Fibroblast of skin of right biceps (primary cell): ENCODE measurements at regions not wholly inside any gene's neighbourhood (a gene's known extent, or its start where the extent isn't known, plus 50 kb on each side); places are given as distances from the start of the nearest gene placed in this dataset.

Experiments used
- DNase-seq: peaks from one replicate; pipeline ENCODE4 v3.0.0-alpha.2; 2013

DNA sequence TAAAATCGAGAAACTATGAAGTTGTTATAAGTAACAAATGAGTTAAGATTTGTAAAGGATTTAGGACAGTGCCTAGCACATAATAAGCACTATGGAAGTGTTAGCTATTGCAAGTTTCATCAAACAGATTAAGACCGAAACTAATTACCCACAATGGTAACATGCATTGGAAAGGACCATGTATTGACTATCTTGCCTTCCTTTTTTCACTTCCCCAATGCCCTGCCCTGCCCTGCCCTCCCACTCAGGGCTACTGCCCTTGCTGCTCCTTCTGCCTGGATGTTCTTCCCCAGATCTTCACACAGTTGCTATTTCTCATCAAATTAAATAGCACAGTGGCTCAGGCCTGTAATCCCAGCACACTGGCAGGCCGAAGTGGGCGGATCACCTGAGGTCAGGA lies 202.1 kb upstream of the PSMD7 start:
- DNase-seq = no peak

GRCh38 chr16:74092336-74092735 lies 204.3 kb upstream of the PSMD7 start:
- DNase-seq = no peak

- no peak for DNase-seq
These were observed 205.7 kb upstream of the PSMD7 start for GRCh38 chr16:74090871-74091270.

DNA sequence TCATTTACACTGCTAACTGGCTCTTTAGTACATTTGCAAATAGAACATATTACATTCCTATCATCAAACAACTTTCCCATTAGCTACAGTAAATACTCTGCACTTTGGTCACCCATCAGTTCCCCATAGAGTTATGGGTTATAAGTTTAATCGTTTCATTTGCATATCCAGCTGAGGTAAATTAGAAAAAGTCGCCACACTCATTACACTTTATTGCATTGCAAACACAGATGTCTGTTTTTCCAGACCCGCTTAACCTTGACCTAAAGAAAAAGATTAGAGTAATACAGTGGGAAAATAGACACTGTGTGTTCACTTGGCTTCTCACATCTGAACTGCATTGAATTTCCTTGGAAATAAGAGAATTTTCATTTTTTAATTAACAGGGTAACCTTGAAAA lies 213.1 kb upstream of the PSMD7 start:
- DNase-seq = no peak

- DNase-seq = no peak
These were observed 216.3 kb upstream of the PSMD7 start for GRCh38 chr16:74080311-74080710.

DNA sequence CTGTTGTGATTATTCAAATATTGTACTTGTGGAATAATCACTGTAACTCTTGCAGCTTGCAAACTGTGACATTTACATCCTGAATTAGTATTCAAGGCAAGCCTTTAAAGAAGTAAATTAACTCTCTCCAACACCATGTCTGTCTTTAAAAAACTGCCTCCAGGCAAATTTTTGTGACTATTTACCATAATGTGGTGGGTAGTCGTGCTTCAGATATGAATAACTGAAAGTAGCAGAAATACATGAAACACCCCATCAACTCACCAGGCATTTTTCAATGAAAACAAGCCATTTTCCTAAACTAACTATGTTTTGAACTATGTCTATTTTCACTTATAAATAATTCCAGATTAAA lies 217.4 kb upstream of the PSMD7 start:
- DNase-seq = no peak

GRCh38 chr16:74078511-74079231 lies 217.9 kb upstream of the PSMD7 start:
- no peak for DNase-seq

GRCh38 chr16:74076568-74076967 lies 220.0 kb upstream of the PSMD7 start:
- DNase-seq = no peak

DNA sequence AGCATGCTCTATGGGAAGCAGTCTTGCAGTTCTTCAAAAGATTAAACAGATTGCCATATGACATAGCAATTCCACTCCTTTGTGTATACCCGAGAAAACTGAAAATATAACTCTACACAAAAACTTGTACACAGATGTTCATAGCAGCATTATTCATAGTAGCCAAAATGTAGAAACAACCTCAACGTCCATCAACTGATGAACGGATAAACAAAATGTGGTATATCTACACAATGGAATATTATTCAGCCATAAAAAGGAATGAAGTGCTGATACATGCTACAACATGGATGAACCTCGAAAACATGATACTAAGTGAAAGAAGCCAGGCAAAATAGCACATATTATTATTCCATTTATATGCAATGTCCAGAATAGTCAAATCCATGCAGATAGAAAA lies 221.2 kb upstream of the PSMD7 start:
- no peak for DNase-seq

- peak; percentile 51 for DNase-seq
These were observed 223.2 kb upstream of the PSMD7 start for GRCh38 chr16:74073456-74073855.

DNA sequence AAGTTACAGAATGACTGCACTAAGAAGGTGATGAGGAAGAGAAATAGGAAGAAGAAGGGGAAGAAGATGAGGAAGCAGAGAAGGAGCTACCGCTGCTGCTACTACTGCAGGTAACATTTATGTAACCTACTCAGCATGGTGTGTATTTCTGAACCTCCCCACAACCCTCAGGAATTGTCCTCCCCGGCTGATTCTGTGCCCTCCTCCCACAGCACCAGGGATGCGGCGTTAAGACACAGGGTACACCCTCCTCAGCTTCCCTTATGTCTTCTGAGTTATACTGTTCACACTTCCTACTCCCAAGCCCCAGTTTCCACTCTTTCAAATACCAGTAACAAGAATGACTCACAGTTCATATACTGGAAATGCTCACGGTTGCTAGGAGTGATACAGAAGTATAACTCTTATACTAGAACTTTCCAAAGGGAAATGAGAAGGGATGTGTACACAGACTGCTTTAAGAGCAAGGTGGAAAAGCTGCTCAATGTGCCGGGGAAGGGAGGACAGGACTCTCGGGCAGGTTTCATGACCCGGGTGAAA lies 224.5 kb upstream of the PSMD7 start:
- DNase-seq = no peak

GRCh38 chr16:74070237-74070636 lies 226.4 kb upstream of the PSMD7 start:
- no peak for DNase-seq

- peak; percentile 17 for DNase-seq
These were observed 232.4 kb upstream of the PSMD7 start for GRCh38 chr16:74064120-74064735.

GRCh38 chr16:74053826-74054225 lies 242.8 kb upstream of the PSMD7 start:
- no peak for DNase-seq

- no peak for DNase-seq
These were observed 243.3 kb upstream of the PSMD7 start for GRCh38 chr16:74053312-74053711.

DNA sequence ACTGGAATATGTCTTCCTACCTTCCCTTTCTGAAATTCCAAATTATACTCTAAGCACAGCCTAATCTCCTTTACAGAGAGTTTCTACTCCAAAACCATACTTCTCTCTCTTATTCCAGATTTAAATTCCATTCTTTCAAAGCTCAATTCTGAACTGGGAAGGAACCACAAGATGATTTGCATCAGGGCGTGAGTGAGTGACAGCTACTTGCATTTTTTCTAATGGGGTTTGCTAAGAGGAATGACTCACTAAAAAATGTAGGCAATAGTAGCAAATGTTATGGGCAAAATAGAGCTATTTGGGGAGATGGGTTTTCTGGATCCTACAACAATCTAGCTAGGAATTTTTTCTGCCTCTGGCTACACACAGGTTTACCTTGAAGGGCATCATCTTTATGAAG lies 244.6 kb upstream of the PSMD7 start:
- DNase-seq = peak; percentile 9

DNA sequence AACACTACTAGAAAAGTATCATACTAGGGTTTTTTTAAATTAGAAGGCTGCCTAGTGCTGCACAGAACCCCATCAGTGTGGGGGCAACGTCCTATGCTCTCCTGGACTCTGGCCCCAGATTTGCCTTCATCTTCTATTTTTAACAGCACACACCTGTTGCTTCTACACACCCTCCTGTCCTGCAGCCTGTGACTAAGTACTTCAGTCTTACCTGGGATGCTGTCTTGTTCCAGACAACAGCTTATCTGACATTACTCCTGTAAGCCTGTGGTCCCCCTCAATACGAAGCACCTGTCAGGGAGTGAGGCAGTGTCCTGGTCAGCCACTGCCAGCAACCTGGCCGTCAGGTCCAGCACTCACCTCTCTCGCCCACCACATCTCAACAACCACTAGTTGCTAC lies 247.6 kb upstream of the PSMD7 start:
- DNase-seq = no peak

DNA sequence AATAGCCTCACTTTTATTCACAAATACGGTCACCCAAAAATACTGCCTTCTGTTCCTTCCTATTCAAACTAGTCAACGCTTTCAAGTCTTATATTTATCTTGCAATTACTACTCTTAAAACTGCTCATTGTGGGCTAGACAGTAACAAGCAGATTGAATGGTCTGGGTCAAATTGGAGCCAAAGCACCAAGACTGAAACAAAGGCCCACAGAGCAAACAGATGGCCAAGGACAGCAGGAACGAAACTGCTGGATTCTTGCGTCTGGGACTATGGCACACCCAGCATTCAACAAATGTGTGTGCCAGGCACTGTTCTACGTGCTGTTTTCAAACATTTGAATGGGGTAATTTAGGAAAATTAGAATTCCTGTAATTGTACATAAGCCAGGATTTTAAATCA lies 250.1 kb upstream of the PSMD7 start:
- no peak for DNase-seq

- no peak for DNase-seq
These were observed 251.1 kb upstream of the PSMD7 start for GRCh38 chr16:74045513-74045912.

DNA sequence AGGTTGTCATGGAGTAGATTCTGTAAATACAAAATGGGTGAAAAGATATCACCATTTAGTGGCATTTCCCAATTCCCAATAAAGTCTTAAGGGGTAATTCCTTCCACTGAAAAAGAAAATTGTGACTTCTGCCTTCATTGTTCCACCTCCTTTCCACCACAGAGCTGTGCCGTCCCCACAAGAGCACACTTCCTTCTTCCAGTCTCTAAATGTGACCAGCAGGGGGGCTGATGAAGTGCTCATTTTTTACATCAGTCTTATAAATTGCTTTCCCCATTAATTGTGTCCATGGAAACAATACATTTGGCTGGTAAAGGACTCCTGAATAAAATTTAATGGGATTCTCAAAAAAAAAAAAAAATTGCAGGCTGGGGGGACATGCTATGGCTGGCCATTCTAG lies 260.8 kb upstream of the PSMD7 start:
- DNase-seq = peak; percentile 44

GRCh38 chr16:74034862-74035261 lies 261.8 kb upstream of the PSMD7 start:
- peak; percentile 40 for DNase-seq

DNA sequence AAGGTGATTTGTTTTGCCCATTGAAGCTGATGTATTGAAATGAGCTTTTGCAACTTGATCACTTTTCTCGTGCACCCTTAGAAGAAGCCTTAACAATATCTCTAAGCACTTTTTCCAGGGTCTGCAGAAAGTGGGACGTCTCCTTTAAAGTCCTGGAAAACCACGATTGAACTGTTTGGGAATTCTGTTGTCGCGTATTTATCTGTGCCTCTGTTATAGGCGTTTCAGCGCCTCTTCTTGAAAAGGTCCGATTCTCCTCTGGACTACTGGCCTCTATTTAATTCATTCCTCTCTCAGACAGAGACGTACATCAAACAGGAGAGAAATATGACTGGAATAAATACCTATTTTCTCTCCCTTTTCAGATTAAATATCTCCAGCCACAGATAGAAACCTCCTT lies 262.4 kb upstream of the PSMD7 start:
- no peak for DNase-seq

DNA sequence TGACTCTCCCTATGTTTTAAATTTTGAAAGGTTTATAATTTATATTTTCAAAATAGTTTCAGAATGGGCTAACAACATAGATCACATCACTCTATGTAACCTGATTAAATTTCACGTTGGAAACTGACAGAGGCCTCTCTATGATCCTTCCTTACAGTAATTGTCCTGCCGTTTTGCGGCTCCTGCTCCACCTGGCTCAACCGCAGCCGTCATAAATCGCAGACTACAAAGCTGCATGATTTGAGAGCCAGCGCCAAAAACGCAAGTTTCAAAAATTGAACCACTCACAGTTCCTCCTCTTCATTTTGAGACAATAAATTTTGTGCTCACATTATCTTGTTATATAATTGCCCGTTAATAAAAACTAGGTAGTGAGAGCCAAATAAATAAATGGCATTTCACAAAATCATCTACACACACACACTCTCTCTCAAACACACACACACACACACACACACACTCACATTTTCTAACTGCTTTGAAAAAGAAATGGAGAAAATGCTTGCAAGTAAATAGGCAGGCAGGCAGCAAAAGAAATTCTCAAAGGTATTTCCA lies 263.1 kb upstream of the PSMD7 start:
- DNase-seq = no peak

DNA sequence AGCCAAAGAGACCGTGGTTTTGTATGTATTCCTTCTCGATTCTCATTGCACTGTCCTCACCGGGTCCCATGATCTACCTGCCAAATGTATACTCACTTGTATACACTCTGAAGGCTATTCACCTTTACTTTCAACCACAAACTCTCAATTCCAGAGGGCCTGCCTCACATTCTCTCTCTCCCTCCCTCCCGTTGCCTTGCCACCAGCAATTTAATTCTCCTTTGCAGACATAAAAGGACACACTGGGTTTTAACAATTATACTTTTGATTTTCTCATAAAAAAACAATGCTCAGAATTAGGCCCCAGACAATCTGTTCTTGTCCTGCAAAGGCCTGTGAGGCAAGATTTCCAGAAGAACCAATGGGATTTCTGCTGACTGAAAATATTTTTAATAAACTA lies 265.1 kb upstream of the PSMD7 start:
- DNase-seq = no peak
